CD14-positive monocyte (primary cell): ENCODE measurements at regions not wholly inside any gene's neighbourhood (a gene's known extent, or its start where the extent isn't known, plus 50 kb on each side); places are given as distances from the start of the nearest gene placed in this dataset.

Source experiments
- DNase-seq, 3 donors: peaks; one replicate each; pipeline ENCODE4 v3.0.0-alpha.2; 2011 to 2022
- H2AFZ ChIP-seq: 2 replicates; pipeline ENCODE4 v1.6.0; 2012; ENCODE audit warnings: mild to moderate bottlenecking, low read depth, low read length, inconsistent platforms; ENCODE audit not compliant: insufficient read depth, poor library complexity, severe bottlenecking
- H3K27ac ChIP-seq, 2 donors: 1 replicate in 1 of 2; 2 replicates in 1 of 2; pipeline ENCODE4 v1.5.1; 2012 to 2013; ENCODE audit warnings: low read length in 2 of 2, control low read depth in 1 of 2, inconsistent platforms in 1 of 2, low read depth in 1 of 2, mild to moderate bottlenecking in 1 of 2
- H3K27me3 ChIP-seq, 2 donors: one replicate each; pipeline versions ENCODE4 v1.6.0 to v1.6.1; 2011 to 2013; ENCODE audit warnings: low read length in 2 of 2; ENCODE audit not compliant: control insufficient read depth in 2 of 2, insufficient read depth in 2 of 2
- H3K36me3 ChIP-seq, 2 donors: replicated peaks in 1 of 2; 1 replicate in 1 of 2; 2 replicates in 1 of 2; pipeline versions ENCODE4 v1.5.1 to v1.6.1; 2012 to 2013; ENCODE audit warnings: low read length in 2 of 2, control low read depth in 1 of 2, inconsistent platforms in 1 of 2, mild to moderate bottlenecking in 1 of 2; ENCODE audit not compliant: insufficient read depth in 2 of 2, control insufficient read depth in 1 of 2
- H3K4me1 ChIP-seq, 2 donors: 1 replicate in 1 of 2; 2 replicates in 1 of 2; pipeline versions ENCODE4 v1.5.1 to v1.6.1; 2012 to 2013; ENCODE audit warnings: low read length in 2 of 2, control low read depth in 1 of 2, inconsistent platforms in 1 of 2, mild to moderate bottlenecking in 1 of 2, moderate library complexity in 1 of 2; ENCODE audit not compliant: insufficient read depth in 2 of 2, control insufficient read depth in 1 of 2
- H3K4me2 ChIP-seq: replicated peaks from 2 replicates; pipeline ENCODE3; 2012; ENCODE audit warnings: low read length, moderate library complexity, mild to moderate bottlenecking; ENCODE audit not compliant: poor library complexity, severe bottlenecking; ENCODE audit errors: extremely low read depth
- H3K4me3 ChIP-seq, 3 experiments: fragments of 200-600 bp in 1 of 3; sonication (generic) in 1 of 3; replicated peaks in 1 of 3; 1 replicate in 2 of 3; 2 replicates in 1 of 3; pipeline ENCODE4 v1.5.1; 2011 to 2013; ENCODE audit warnings: low read length in 3 of 3, mild to moderate bottlenecking in 3 of 3, control low read depth in 2 of 3, low read depth in 2 of 3, inconsistent platforms in 1 of 3, moderate library complexity in 1 of 3
- H3K79me2 ChIP-seq: 2 replicates; pipeline ENCODE4 v1.6.0; 2012; ENCODE audit warnings: mild to moderate bottlenecking, control low read depth, inconsistent platforms, low read length, moderate library complexity; ENCODE audit not compliant: insufficient read depth
- H3K9ac ChIP-seq: 2 replicates; pipeline ENCODE4 v1.6.0; 2017; ENCODE audit warnings: low read length, mild to moderate bottlenecking; ENCODE audit not compliant: insufficient read depth, poor library complexity, severe bottlenecking
- H3K9me3 ChIP-seq, 2 donors: replicated peaks in 1 of 2; 1 replicate in 1 of 2; 2 replicates in 1 of 2; pipeline versions ENCODE4 v1.5.1 to v1.6.1; 2012 to 2013; ENCODE audit warnings: low read length in 2 of 2, control low read depth in 1 of 2; ENCODE audit not compliant: control insufficient read depth in 1 of 2, insufficient read depth in 1 of 2
- H4K20me1 ChIP-seq: 2 replicates; pipeline ENCODE4 v1.6.0; 2012; ENCODE audit warnings: mild to moderate bottlenecking, low read length, control low read depth, moderate library complexity; ENCODE audit not compliant: insufficient read depth
- H3K27ac Mint-ChIP-seq, 7 donors: one replicate each; pipeline ENCODE4 v1.8.0; 2020; ENCODE audit warnings: mild to moderate bottlenecking in 7 of 7, mixed read lengths in 7 of 7, moderate library complexity in 6 of 7, inconsistent platforms in 2 of 7
- H3K27me3 Mint-ChIP-seq, 3 donors: one replicate each; pipeline ENCODE4 v1.8.0; 2021 to 2022; ENCODE audit warnings: low read depth in 3 of 3, mild to moderate bottlenecking in 3 of 3, mixed read lengths in 3 of 3, moderate library complexity in 3 of 3, inconsistent platforms in 1 of 3
- H3K36me3 Mint-ChIP-seq, 2 donors: one replicate each; pipeline ENCODE4 v1.8.0; 2020; ENCODE audit warnings: mixed read lengths in 2 of 2, inconsistent platforms in 1 of 2, mild to moderate bottlenecking in 1 of 2
- H3K4me1 Mint-ChIP-seq: one replicate; pipeline ENCODE4 v1.8.0; 2020; ENCODE audit warnings: mild to moderate bottlenecking, mixed read lengths
- H3K4me3 Mint-ChIP-seq, 2 donors: one replicate each; pipeline ENCODE4 v1.8.0; 2020; ENCODE audit warnings: mild to moderate bottlenecking in 2 of 2, mixed read lengths in 2 of 2, moderate library complexity in 1 of 2
- H3K9me3 Mint-ChIP-seq, 7 donors: one replicate each; pipeline ENCODE4 v1.8.0; 2020 to 2022; ENCODE audit warnings: mixed read lengths in 7 of 7, mild to moderate bottlenecking in 6 of 7, moderate library complexity in 6 of 7, inconsistent platforms in 2 of 7
- WGBS: methylation state at CpG from one replicate; pipeline ENCODE4 v1.1.5; 2013; ENCODE audit warnings: missing lambda C conversion rate; ENCODE audit not compliant: insufficient coverage; 5-methylcytosine and 5-hydroxymethylcytosine counted together
- intact Hi-C, 2 donors: fragments of 100-400 bp; cut with micrococcal nuclease; formaldehyde crosslinking; loops; one replicate each; pipeline versions ENCODE4 v1.15.0 to v1.15.1; 2023
- TF ChIP-seq, protein P1 (sequence below): fragments of 200-600 bp; IDR thresholded peaks from one replicate; pipeline ENCODE4 v1.8.0; 2022; ENCODE audit warnings: antibody characterized with exemption, mild to moderate bottlenecking

DNA sequence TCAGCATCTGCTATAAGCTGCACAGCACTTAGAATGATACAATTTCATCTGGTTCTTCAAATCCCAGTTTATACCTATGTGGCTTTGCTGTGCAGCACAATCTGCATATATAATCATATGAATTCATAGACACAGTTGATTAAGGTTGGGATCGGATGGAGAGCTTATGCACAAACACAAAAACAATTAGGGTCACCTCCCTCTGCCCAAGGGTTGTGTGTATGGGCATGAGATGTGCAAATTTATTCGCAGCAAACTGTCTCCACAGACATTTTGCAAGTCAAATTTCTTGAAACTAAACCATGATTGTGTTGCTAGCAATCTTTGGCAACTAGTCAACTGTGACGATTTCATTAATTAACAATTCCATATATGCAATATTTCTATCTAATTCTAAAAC, 955.7 kb downstream of the SORCS3 start:
- Mint-ChIP-seq H3K4me3 (no peak overlapping the region), H3K36me3 (no peaks in the 10 kb centered on the region), H3K9me3 (peaks cover 0 to 2% (median 2%) of the 10 kb centered on the region in 7 donors), H3K4me1 (no peaks in the 10 kb centered on the region), H3K27ac (no peak overlapping the region), H3K27me3 (no peaks in the 10 kb centered on the region)
- Histone ChIP-seq H3K79me2 (no peaks in the 10 kb centered on the region), H3K9me3 (peaks cover 4 to 7% of the 10 kb centered on the region in 2 donors), H3K4me2 (no peak overlapping the region), H3K27ac (no peak overlapping the region), H3K4me1 (no peaks in the 10 kb centered on the region), H3K36me3 (no peaks in the 10 kb centered on the region), H3K9ac (no peak overlapping the region), H3K27me3 (no peaks in the 10 kb centered on the region), H3K4me3 (no peak overlapping the region), H2AFZ (no peak overlapping the region), H4K20me1 (no peaks in the 10 kb centered on the region)
- TF ChIP-seq, protein P1, sequence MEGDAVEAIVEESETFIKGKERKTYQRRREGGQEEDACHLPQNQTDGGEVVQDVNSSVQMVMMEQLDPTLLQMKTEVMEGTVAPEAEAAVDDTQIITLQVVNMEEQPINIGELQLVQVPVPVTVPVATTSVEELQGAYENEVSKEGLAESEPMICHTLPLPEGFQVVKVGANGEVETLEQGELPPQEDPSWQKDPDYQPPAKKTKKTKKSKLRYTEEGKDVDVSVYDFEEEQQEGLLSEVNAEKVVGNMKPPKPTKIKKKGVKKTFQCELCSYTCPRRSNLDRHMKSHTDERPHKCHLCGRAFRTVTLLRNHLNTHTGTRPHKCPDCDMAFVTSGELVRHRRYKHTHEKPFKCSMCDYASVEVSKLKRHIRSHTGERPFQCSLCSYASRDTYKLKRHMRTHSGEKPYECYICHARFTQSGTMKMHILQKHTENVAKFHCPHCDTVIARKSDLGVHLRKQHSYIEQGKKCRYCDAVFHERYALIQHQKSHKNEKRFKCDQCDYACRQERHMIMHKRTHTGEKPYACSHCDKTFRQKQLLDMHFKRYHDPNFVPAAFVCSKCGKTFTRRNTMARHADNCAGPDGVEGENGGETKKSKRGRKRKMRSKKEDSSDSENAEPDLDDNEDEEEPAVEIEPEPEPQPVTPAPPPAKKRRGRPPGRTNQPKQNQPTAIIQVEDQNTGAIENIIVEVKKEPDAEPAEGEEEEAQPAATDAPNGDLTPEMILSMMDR: no peak
- DNase-seq: no peak
- intact Hi-C loops: no loop called here
- WGBS: no CpG with 5 or more reads among the region's 3 CpGs

DNA sequence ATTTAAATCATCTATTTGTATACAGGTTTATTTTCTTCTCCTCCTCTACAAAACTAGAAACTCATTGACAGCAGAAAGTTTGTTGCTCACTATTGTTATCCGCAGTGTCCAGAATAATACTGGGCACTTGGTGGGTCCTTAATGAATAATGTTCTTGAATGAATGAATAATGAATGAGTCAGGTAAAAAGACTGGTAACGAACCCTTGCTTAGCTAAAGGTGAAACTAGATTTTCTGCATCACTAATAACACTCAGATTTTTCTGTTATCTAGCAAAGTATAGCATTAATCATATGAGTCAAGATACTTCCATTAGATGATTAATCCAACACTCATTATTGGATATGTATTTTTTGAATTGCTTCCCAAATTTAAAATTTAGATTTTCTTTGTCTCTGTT, 953.2 kb downstream of the SORCS3 start:
- intact Hi-C loops: no loop called here
- Mint-ChIP-seq H3K27ac (no peak overlapping the region), H3K27me3 (peaks cover 0 to 1% (median 0%) of the 10 kb centered on the region in 3 donors), H3K4me3 (no peak overlapping the region), H3K36me3 (no peaks in the 10 kb centered on the region), H3K9me3 (peaks cover 0 to 2% (median 0%) of the 10 kb centered on the region in 7 donors), H3K4me1 (no peaks in the 10 kb centered on the region)
- WGBS: no CpG with 5 or more reads among the region's 2 CpGs
- Histone ChIP-seq H2AFZ (no peak overlapping the region), H4K20me1 (no peaks in the 10 kb centered on the region), H3K9me3 (peaks cover 0 to 5% of the 10 kb centered on the region in 2 donors), H3K79me2 (no peaks in the 10 kb centered on the region), H3K4me2 (no peak overlapping the region), H3K27ac (no peak overlapping the region), H3K9ac (no peak overlapping the region), H3K4me1 (no peaks in the 10 kb centered on the region), H3K36me3 (no peaks in the 10 kb centered on the region), H3K27me3 (no peaks in the 10 kb centered on the region), H3K4me3 (no peak overlapping the region)
- TF ChIP-seq, protein P1: no peak
- no peak for DNase-seq
